Loucy (cell line): ENCODE measurements at regions not wholly inside any gene's neighbourhood (a gene's known extent, or its start where the extent isn't known, plus 50 kb on each side); places are given as distances from the start of the nearest gene placed in this dataset.

Source experiments
- H2AFZ ChIP-seq: fragments of 200-600 bp; sonication (generic); 2 replicates; pipeline ENCODE4 v1.6.0; 2016; ENCODE audit warnings: antibody characterized with exemption, mild to moderate bottlenecking, low read length, moderate library complexity
- H3F3A ChIP-seq: fragments of 200-600 bp; 2 replicates; pipeline ENCODE4 v1.6.0; 2016; ENCODE audit warnings: antibody characterized with exemption, low read depth, mild to moderate bottlenecking
- H3K27me3 ChIP-seq: fragments of 200-600 bp; sonication (generic); 2 replicates; pipeline ENCODE4 v1.6.1; 2014; ENCODE audit warnings: low read length, mild to moderate bottlenecking; ENCODE audit not compliant: insufficient read depth, poor library complexity, severe bottlenecking
- H3K36me3 ChIP-seq: fragments of 200-600 bp; sonication (generic); 2 replicates; pipeline ENCODE4 v1.6.1; 2016; ENCODE audit warnings: low read length; ENCODE audit not compliant: insufficient read depth
- H3K4me1 ChIP-seq: fragments of 200-600 bp; sonication (generic); 2 replicates; pipeline ENCODE4 v1.5.1; 2014; ENCODE audit warnings: low read length, mild to moderate bottlenecking; ENCODE audit not compliant: insufficient read depth, poor library complexity, severe bottlenecking
- H3K4me2 ChIP-seq: fragments of 200-600 bp; sonication (generic); 2 replicates; pipeline ENCODE4 v1.6.0; 2014; ENCODE audit warnings: antibody characterized with exemption, low read length, low read depth, mild to moderate bottlenecking; ENCODE audit not compliant: poor library complexity, severe bottlenecking
- H3K4me3 ChIP-seq: fragments of 200-600 bp; sonication (generic); 2 replicates; pipeline ENCODE4 v1.5.1; 2014; ENCODE audit warnings: low read length, mild to moderate bottlenecking, mixed read lengths; ENCODE audit not compliant: poor library complexity, severe bottlenecking
- H3K79me2 ChIP-seq: fragments of 200-600 bp; sonication (generic); 2 replicates; pipeline ENCODE4 v1.6.1; 2014; ENCODE audit warnings: low read length; ENCODE audit not compliant: insufficient read depth
- H3K9ac ChIP-seq: fragments of 200-600 bp; sonication (generic); 2 replicates; pipeline ENCODE4 v1.6.0; 2014; ENCODE audit warnings: mild to moderate bottlenecking, low read depth, low read length, moderate library complexity; ENCODE audit not compliant: poor library complexity, severe bottlenecking
- H3K9me2 ChIP-seq: fragments of 200-600 bp; sonication (generic); replicated peaks from 2 replicates; pipeline ENCODE4 v1.6.1; 2016; ENCODE audit warnings: low read depth, low read length, mixed read lengths
- H3K9me3 ChIP-seq: fragments of 200-600 bp; sonication (generic); 2 replicates; pipeline ENCODE4 v1.6.1; 2014; ENCODE audit warnings: mild to moderate bottlenecking, antibody characterized with exemption, low read length, low read depth; ENCODE audit not compliant: insufficient read depth
- H4K20me1 ChIP-seq: fragments of 200-600 bp; sonication (generic); 2 replicates; pipeline ENCODE4 v1.6.0; 2014; ENCODE audit warnings: antibody characterized with exemption, low read length, mild to moderate bottlenecking; ENCODE audit not compliant: insufficient read depth, poor library complexity, severe bottlenecking
- CTCF ChIP-seq: fragments of 200-600 bp; sonication (generic); conservative IDR thresholded peaks from 2 replicates; pipeline ENCODE4 v1.5.1; 2014; ENCODE audit warnings: mild to moderate bottlenecking, antibody characterized with exemption, low read length
- EZH2phosphoT487 ChIP-seq: fragments of 200-600 bp; IDR thresholded peaks from 2 replicates; pipeline ENCODE4 v1.6.1; 2018; ENCODE audit warnings: antibody characterized with exemption, mild to moderate bottlenecking, moderate library complexity, borderline replicate concordance

DNA sequence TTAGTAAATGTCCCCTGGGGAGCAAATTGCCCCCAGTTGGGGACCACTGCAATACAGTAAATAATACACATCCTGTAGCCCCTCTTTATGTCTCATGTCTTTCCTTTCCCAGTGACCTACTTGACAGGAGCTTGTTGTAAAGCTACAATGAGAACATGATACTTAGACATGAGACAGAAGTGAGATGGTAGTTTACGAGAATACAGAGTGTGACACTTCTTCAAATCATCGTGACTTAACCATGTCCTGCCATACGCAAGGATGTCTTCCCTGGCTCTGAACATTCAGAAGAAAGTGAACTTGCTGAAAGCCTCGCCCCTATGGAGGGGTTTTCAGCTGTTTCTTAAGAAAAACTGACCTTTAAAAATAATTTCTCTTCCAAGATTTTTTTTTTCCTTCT is 101.0 kb upstream of the SPACA1 start:
- Histone ChIP-seq H3K4me2 (no peak overlapping the region), H3K79me2 (no peaks in the 10 kb centered on the region), H3K4me1 (no peaks in the 10 kb centered on the region), H3K9ac (no peak overlapping the region), H3K9me2 (no peaks in the 10 kb centered on the region), H3K36me3 (no peaks in the 10 kb centered on the region), H3K4me3 (no peak overlapping the region), H3F3A (no peaks in the 10 kb centered on the region), H2AFZ (no peak overlapping the region), H4K20me1 (no peaks in the 10 kb centered on the region), H3K27me3 (no peaks in the 10 kb centered on the region), H3K9me3 (no peaks in the 10 kb centered on the region)
- TF ChIP-seq EZH2phosphoT487 = no peak
- TF ChIP-seq CTCF = no peak

- TF ChIP-seq CTCF (no peak), EZH2phosphoT487 (no peak)
Observed at GRCh38 chr6:87945966-87946365, 101.7 kb upstream of the SPACA1 start.

GRCh38 chr6:87945181-87945580 is 102.5 kb upstream of the SPACA1 start:
- no peaks in the 10 kb centered on the region for H3K27me3 ChIP-seq
- no peaks in the 10 kb centered on the region for H4K20me1 ChIP-seq
- no peak overlapping the region for H3K4me3 ChIP-seq
- H3K9ac ChIP-seq = no peak overlapping the region
- no peaks in the 10 kb centered on the region for H3K36me3 ChIP-seq
- no peaks in the 10 kb centered on the region for H3K9me2 ChIP-seq
- no peaks in the 10 kb centered on the region for H3F3A ChIP-seq
- TF ChIP-seq EZH2phosphoT487 (no peak), CTCF (no peak)
- H3K9me3 ChIP-seq = no peaks in the 10 kb centered on the region
- no peaks in the 10 kb centered on the region for H3K79me2 ChIP-seq
- no peaks in the 10 kb centered on the region for H3K4me1 ChIP-seq
- H2AFZ ChIP-seq = no peak overlapping the region
- H3K4me2 ChIP-seq = no peak overlapping the region

More at GRCh38 chr6:87945966-87946365, 101.7 kb upstream of the SPACA1 start:
- H3K4me2 ChIP-seq = no peak overlapping the region
- no peak overlapping the region for H3K4me3 ChIP-seq
- no peaks in the 10 kb centered on the region for H4K20me1 ChIP-seq
- H3K27me3 ChIP-seq = no peaks in the 10 kb centered on the region
- H3K4me1 ChIP-seq = no peaks in the 10 kb centered on the region
- H3F3A ChIP-seq = no peaks in the 10 kb centered on the region
- no peaks in the 10 kb centered on the region for H3K9me2 ChIP-seq
- H3K9me3 ChIP-seq = no peaks in the 10 kb centered on the region
- H3K36me3 ChIP-seq = no peaks in the 10 kb centered on the region
- no peaks in the 10 kb centered on the region for H3K79me2 ChIP-seq
- H2AFZ ChIP-seq = no peak overlapping the region
- H3K9ac ChIP-seq = no peak overlapping the region
